SK-N-SH (cell line): ENCODE measurements at regions not wholly inside any gene's neighbourhood (a gene's known extent, or its start where the extent isn't known, plus 50 kb on each side); places are given as distances from the start of the nearest gene placed in this dataset.

Experiments
- JUND ChIP-seq: IDR thresholded peaks from 2 replicates; pipeline ENCODE4 v1.4.0; 2012
- POLR2AphosphoS5 ChIP-seq: IDR thresholded peaks from 2 replicates; pipeline ENCODE4 v1.6.1; 2012; ENCODE audit warnings: low read depth, low read length
- RCOR1 ChIP-seq: fragments of 150-350 bp; IDR thresholded peaks from 2 replicates; pipeline ENCODE4 v1.6.1; 2017; ENCODE audit warnings: antibody characterized with exemption, low read length

DNA sequence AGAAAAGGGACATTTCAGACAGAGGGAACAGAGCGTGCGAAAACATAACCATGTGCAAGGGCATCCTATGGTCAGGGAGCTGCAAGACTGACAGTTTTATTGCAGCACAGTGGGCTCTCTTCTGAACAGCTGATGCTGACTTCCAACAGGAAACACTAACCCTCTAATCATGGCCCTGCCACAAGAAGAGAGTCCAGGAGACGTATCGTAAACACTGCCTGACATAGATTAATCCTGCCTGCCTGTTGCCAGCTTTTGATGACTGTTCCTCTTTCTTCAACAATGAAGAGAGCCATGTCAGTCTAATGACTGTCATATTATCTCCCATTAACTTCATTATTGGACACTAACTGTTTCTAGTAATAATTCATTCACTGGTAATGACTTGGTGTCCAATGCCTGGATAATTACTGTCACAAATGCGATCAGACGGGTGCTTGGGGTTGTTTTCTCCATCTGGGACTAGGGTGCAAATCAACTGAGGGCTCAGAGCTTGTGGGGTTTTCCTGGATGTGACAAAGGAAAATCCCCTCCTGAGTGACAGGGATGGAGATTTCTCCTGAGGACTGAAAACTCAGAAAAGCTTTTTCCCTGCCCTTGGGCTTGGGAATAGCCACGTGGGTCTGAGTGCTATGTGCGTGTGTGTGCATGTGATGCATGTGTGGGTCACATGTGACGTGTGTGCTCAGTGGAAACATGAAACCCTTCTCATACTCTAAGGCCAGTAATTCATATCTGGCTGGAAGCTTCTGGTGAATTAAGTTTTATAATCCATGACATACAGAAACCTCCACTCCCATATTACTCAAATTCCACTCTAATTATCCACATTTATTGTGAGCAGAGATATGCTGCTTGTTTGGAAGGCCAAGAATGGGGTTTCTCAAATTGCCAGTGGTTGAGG lies 144.0 kb upstream of the PLXNA2 start:
- TF ChIP-seq POLR2AphosphoS5 (no peak), RCOR1 (no peak), JUND (no peak)
